GM23338 (cell line): ENCODE measurements at regions not wholly inside any gene's neighbourhood (a gene's known extent, or its start where the extent isn't known, plus 50 kb on each side); places are given as distances from the start of the nearest gene placed in this dataset.

ENCODE experiments used
- ATAC-seq: fragments of 200-7000 bp; cut with Tn5 transposase; 3 replicates; pipeline ENCODE4 v1.9.1; 2020
- DNase-seq: peaks from one replicate; pipeline ENCODE4 v3.0.0-alpha.2; 2015; ENCODE audit warnings: low spot score
- H2AFZ ChIP-seq: fragments of 200-600 bp; sonication (generic); 2 replicates; pipeline ENCODE4 v1.8.0; 2016; ENCODE audit warnings: antibody characterized with exemption, mild to moderate bottlenecking, moderate library complexity
- H3F3A ChIP-seq: fragments of 200-600 bp; sonication (generic); replicated peaks from 2 replicates; pipeline ENCODE4 v1.8.0; 2017; ENCODE audit warnings: antibody characterized with exemption, mixed run types, low read depth
- H3K27ac ChIP-seq: fragments of 200-600 bp; sonication (generic); 2 replicates; pipeline ENCODE4 v1.6.1; 2016; ENCODE audit warnings: low read depth
- H3K27me3 ChIP-seq: fragments of 200-600 bp; sonication (generic); 2 replicates; pipeline ENCODE4 v1.8.0; 2016; ENCODE audit warnings: mild to moderate bottlenecking, mixed run types, moderate library complexity; ENCODE audit not compliant: insufficient read depth
- H3K36me3 ChIP-seq: fragments of 200-600 bp; sonication (generic); 2 replicates; pipeline ENCODE4 v1.8.0; 2016; ENCODE audit warnings: mild to moderate bottlenecking; ENCODE audit not compliant: insufficient read depth
- H3K4me1 ChIP-seq: fragments of 200-600 bp; sonication (generic); 2 replicates; pipeline ENCODE4 v1.8.0; 2016; ENCODE audit warnings: mild to moderate bottlenecking, moderate library complexity; ENCODE audit not compliant: insufficient read depth
- H3K4me2 ChIP-seq: fragments of 200-600 bp; sonication (generic); 2 replicates; pipeline ENCODE4 v1.7.1; 2017; ENCODE audit warnings: mixed run types
- H3K4me3 ChIP-seq: fragments of 200-600 bp; sonication (generic); 2 replicates; pipeline ENCODE4 v1.6.1; 2016; ENCODE audit warnings: mixed run types
- H3K79me2 ChIP-seq: fragments of 200-600 bp; sonication (generic); replicated peaks from 2 replicates; pipeline ENCODE4 v1.8.0; 2017; ENCODE audit warnings: mild to moderate bottlenecking; ENCODE audit not compliant: insufficient read depth
- H3K9me2 ChIP-seq: fragments of 200-600 bp; sonication (generic); 2 replicates; pipeline ENCODE4 v1.8.0; 2017; ENCODE audit not compliant: insufficient read depth
- H4K20me1 ChIP-seq: fragments of 200-600 bp; sonication (generic); replicated peaks from 2 replicates; pipeline ENCODE4 v1.8.0; 2017; ENCODE audit warnings: mild to moderate bottlenecking; ENCODE audit not compliant: insufficient read depth
- H3K27ac Mint-ChIP-seq: 2 replicates; pipeline ENCODE4 v1.8.0; 2020; ENCODE audit warnings: inconsistent platforms, mild to moderate bottlenecking, moderate library complexity, mixed read lengths
- H3K27me3 Mint-ChIP-seq: 3 replicates; pipeline ENCODE4 v1.8.0; 2022; ENCODE audit warnings: low read depth, mild to moderate bottlenecking, moderate library complexity, mixed read lengths, inconsistent platforms; ENCODE audit not compliant: insufficient read depth, poor library complexity
- H3K36me3 Mint-ChIP-seq: 3 replicates; pipeline ENCODE4 v1.8.0; 2021; ENCODE audit warnings: low read depth, mild to moderate bottlenecking, inconsistent platforms, moderate library complexity, mixed read lengths
- H3K4me1 Mint-ChIP-seq: 3 replicates; pipeline ENCODE4 v1.8.0; 2020; ENCODE audit warnings: mild to moderate bottlenecking, inconsistent platforms, mixed read lengths
- H3K4me3 Mint-ChIP-seq: 3 replicates; pipeline ENCODE4 v1.8.0; 2021; ENCODE audit warnings: moderate library complexity, mild to moderate bottlenecking, inconsistent platforms, mixed read lengths
- H3K9me3 Mint-ChIP-seq: 3 replicates; pipeline ENCODE4 v1.8.0; 2020; ENCODE audit warnings: moderate library complexity, mild to moderate bottlenecking, inconsistent platforms, mixed read lengths
- CREB1 ChIP-seq: fragments of 250-450 bp; sonication (Bioruptor Pico); IDR thresholded peaks from 2 replicates; pipeline ENCODE4 v1.5.0; 2020; ENCODE audit warnings: low read depth, mild to moderate bottlenecking, moderate library complexity
- ETS1 ChIP-seq: IDR thresholded peaks from 2 replicates; pipeline ENCODE4 v1.6.1; 2016; ENCODE audit warnings: antibody characterized with exemption
- EZH2 ChIP-seq: fragments of 200-600 bp; sonication (generic); IDR thresholded peaks from one replicate; pipeline ENCODE4 v1.8.0; 2017; ENCODE audit warnings: antibody characterized with exemption, mild to moderate bottlenecking, low read depth; ENCODE audit not compliant: unreplicated experiment
- EZH2phosphoT487 ChIP-seq: fragments of 200-600 bp; sonication (generic); IDR thresholded peaks from one replicate; pipeline ENCODE4 v1.8.1; 2018; ENCODE audit warnings: antibody characterized with exemption; ENCODE audit not compliant: unreplicated experiment
- JUNB ChIP-seq: IDR thresholded peaks from one replicate; pipeline ENCODE4 v1.6.1; 2016; ENCODE audit warnings: antibody characterized with exemption; ENCODE audit not compliant: unreplicated experiment
- REST ChIP-seq: IDR thresholded peaks from one replicate; pipeline ENCODE4 v1.6.1; 2018; ENCODE audit warnings: antibody characterized with exemption; ENCODE audit not compliant: unreplicated experiment
- STAT1 ChIP-seq: IDR thresholded peaks from one replicate; pipeline ENCODE4 v1.6.1; 2016; ENCODE audit warnings: antibody characterized with exemption; ENCODE audit not compliant: unreplicated experiment
- ZNF331 ChIP-seq: fragments of 250-450 bp; sonication (Bioruptor Pico); IDR thresholded peaks from 2 replicates; pipeline ENCODE4 v1.5.0; 2020; ENCODE audit warnings: low read depth, mild to moderate bottlenecking, moderate library complexity
- ZNF462 ChIP-seq: fragments of 250-450 bp; sonication (Bioruptor Pico); IDR thresholded peaks from 2 replicates; pipeline ENCODE4 v1.5.0; 2020; ENCODE audit warnings: mild to moderate bottlenecking, moderate library complexity

GRCh38 chr18:68282232-68282631 is 432.7 kb downstream of the TMX3 start:
- Histone ChIP-seq H3K36me3 (no peaks in the 10 kb centered on the region), H3K4me2 (no peak overlapping the region), H3K9me2 (no peaks in the 10 kb centered on the region), H2AFZ (no peak overlapping the region), H3K4me3 (no peak overlapping the region), H4K20me1 (no peaks in the 10 kb centered on the region), H3K27ac (no peak overlapping the region), H3K79me2 (no peaks in the 10 kb centered on the region), H3K27me3 (no peaks in the 10 kb centered on the region), H3F3A (no peaks in the 10 kb centered on the region), H3K4me1 (no peaks in the 10 kb centered on the region)
- no peaks in the 10 kb centered on the region for H3K27me3 Mint-ChIP-seq
- H3K4me3 Mint-ChIP-seq: no peak overlapping the region
- no peak for TF ChIP-seq ZNF331 (CRISPR knock-in tag)
- TF ChIP-seq ZNF462: no peak
- TF ChIP-seq EZH2phosphoT487: no peak
- H3K36me3 Mint-ChIP-seq: no peaks in the 10 kb centered on the region
- no peaks in the 10 kb centered on the region for H3K9me3 Mint-ChIP-seq
- H3K27ac Mint-ChIP-seq: no peak overlapping the region
- DNase-seq (no peak), ATAC-seq (no peak)
- no peaks in the 10 kb centered on the region for H3K4me1 Mint-ChIP-seq

GRCh38 chr18:68275616-68276015 is 439.3 kb downstream of the TMX3 start:
- H3F3A ChIP-seq: no peaks in the 10 kb centered on the region
- H3K4me1 Mint-ChIP-seq: no peaks in the 10 kb centered on the region
- no peaks in the 10 kb centered on the region for H3K36me3 ChIP-seq
- H3K36me3 Mint-ChIP-seq: no peaks in the 10 kb centered on the region
- no peaks in the 10 kb centered on the region for H3K4me1 ChIP-seq
- H3K27ac Mint-ChIP-seq: no peak overlapping the region
- H3K9me2 ChIP-seq: no peaks in the 10 kb centered on the region
- H3K9me3 Mint-ChIP-seq: no peaks in the 10 kb centered on the region
- no peak for TF ChIP-seq EZH2
- TF ChIP-seq EZH2phosphoT487: no peak
- no peak for TF ChIP-seq STAT1
- no peak for TF ChIP-seq CREB1 (CRISPR knock-in tag)
- TF ChIP-seq ZNF331 (CRISPR knock-in tag): no peak
- no peak for TF ChIP-seq JUNB
- no peak for TF ChIP-seq ETS1
- TF ChIP-seq REST: no peak
- no peaks in the 10 kb centered on the region for H3K27me3 Mint-ChIP-seq
- H3K4me2 ChIP-seq: no peak overlapping the region
- no peak for ATAC-seq
- H3K4me3 Mint-ChIP-seq: no peak overlapping the region
- no peak overlapping the region for H2AFZ ChIP-seq
- H3K27ac ChIP-seq: no peak overlapping the region
- no peaks in the 10 kb centered on the region for H3K27me3 ChIP-seq
- DNase-seq: no peak
- H3K4me3 ChIP-seq: no peak overlapping the region
- H4K20me1 ChIP-seq: no peaks in the 10 kb centered on the region
- no peaks in the 10 kb centered on the region for H3K79me2 ChIP-seq
